ENCODE measurements at regions not wholly inside any gene's neighbourhood (a gene's known extent, or its start where the extent isn't known, plus 50 kb on each side); places are given as distances from the start of the nearest gene placed in this dataset.

GRCh38 chr9:69955536-69956355 lies 87.9 kb upstream of the MAMDC2 start:
- DNase-seq (ENCODE audit: low spot score), result no peak

GRCh38 chr9:69961843-69962242 lies 81.8 kb upstream of the MAMDC2 start:
- DNase-seq (ENCODE audit: low spot score), result no peak

- no peak for DNase-seq (ENCODE audit: low spot score)
Observed at GRCh38 chr9:69963803-69964202, 79.8 kb upstream of the MAMDC2 start.

- DNase-seq (ENCODE audit: low spot score), result no peak
Observed at GRCh38 chr9:69964446-69964845, 79.2 kb upstream of the MAMDC2 start.

GRCh38 chr9:69965416-69966145 lies 78.1 kb upstream of the MAMDC2 start:
- DNase-seq (ENCODE audit: low spot score), result no peak

- no peak for DNase-seq (ENCODE audit: low spot score)
Observed at GRCh38 chr9:69967344-69967743, 76.3 kb upstream of the MAMDC2 start.

- no peak for DNase-seq (ENCODE audit: low spot score)
Observed at GRCh38 chr9:69970001-69970533, 73.6 kb upstream of the MAMDC2 start.

- peak; percentile 82 for DNase-seq (ENCODE audit: low spot score)
Observed at GRCh38 chr9:69971643-69972449, 71.8 kb upstream of the MAMDC2 start.

GRCh38 chr9:69975681-69976080 lies 68.0 kb upstream of the MAMDC2 start:
- DNase-seq (ENCODE audit: low spot score), result no peak

- DNase-seq (ENCODE audit: low spot score), result no peak
Observed at GRCh38 chr9:69976152-69976551, 67.5 kb upstream of the MAMDC2 start.

GRCh38 chr9:69980041-69980440 lies 63.6 kb upstream of the MAMDC2 start:
- no peak for DNase-seq (ENCODE audit: low spot score)

GRCh38 chr9:69980591-69980990 lies 63.1 kb upstream of the MAMDC2 start:
- no peak for DNase-seq (ENCODE audit: low spot score)

GRCh38 chr9:69981686-69982445 lies 61.8 kb upstream of the MAMDC2 start:
- no peak for DNase-seq (ENCODE audit: low spot score)

GRCh38 chr9:69984831-69985230 lies 58.8 kb upstream of the MAMDC2 start:
- no peak for DNase-seq (ENCODE audit: low spot score)

GRCh38 chr9:69985971-69986370 lies 57.7 kb upstream of the MAMDC2 start:
- no peak for DNase-seq (ENCODE audit: low spot score)

GRCh38 chr9:69986970-69987369 lies 56.7 kb upstream of the MAMDC2 start:
- no peak for DNase-seq (ENCODE audit: low spot score)

- no peak for DNase-seq (ENCODE audit: low spot score)
Observed at GRCh38 chr9:69987457-69987856, 56.2 kb upstream of the MAMDC2 start.

- no peak for DNase-seq (ENCODE audit: low spot score)
Observed at GRCh38 chr9:69993110-69993509, 50.5 kb upstream of the MAMDC2 start.

Data from D341Med (cell line).